Bronchial epithelial cell (primary cell): ENCODE measurements at regions not wholly inside any gene's neighbourhood (a gene's known extent, or its start where the extent isn't known, plus 50 kb on each side); places are given as distances from the start of the nearest gene placed in this dataset.

Source experiments
- DNase-seq: peaks from one replicate; pipeline ENCODE4 v3.0.0-alpha.2; 2010; ENCODE audit warnings: low read depth
- FAIRE-seq: peaks from 2 replicates; lab custom pipeline; 2011; peaks lifted over from hg19 to GRCh38; lab: Jason Lieb, UNC
- H3K27me3 ChIP-seq: 2 replicates; pipeline ENCODE4 v1.5.1; 2011; ENCODE audit warnings: low read length; ENCODE audit not compliant: control insufficient read depth, insufficient read depth
- H3K36me3 ChIP-seq: 2 replicates; pipeline ENCODE4 v1.5.1; 2011; ENCODE audit warnings: low read length; ENCODE audit not compliant: control insufficient read depth, insufficient read depth
- H3K4me3 ChIP-seq: 2 replicates; pipeline ENCODE4 v1.5.1; 2011; ENCODE audit warnings: mild to moderate bottlenecking, low read depth, low read length, control low read depth
- CTCF ChIP-seq: IDR thresholded peaks from 2 replicates; pipeline ENCODE4 v1.5.1; 2011; ENCODE audit warnings: mild to moderate bottlenecking, moderate library complexity, low read length, control low read depth, inconsistent platforms; ENCODE audit not compliant: insufficient read depth, severe bottlenecking

GRCh38 chr5:8865266-8865665 lies 680.6 kb downstream of the SEMA5A start:
- no peak for DNase-seq
- FAIRE-seq: no peak
- H3K36me3 ChIP-seq: no peaks in the 10 kb centered on the region
- TF ChIP-seq CTCF: no peak
- H3K27me3 ChIP-seq: no peaks in the 10 kb centered on the region
- no peak overlapping the region for H3K4me3 ChIP-seq

GRCh38 chr5:8865686-8866374 lies 680.0 kb downstream of the SEMA5A start:
- DNase-seq (no peak), FAIRE-seq (no peak)
- H3K27me3 ChIP-seq: no peaks in the 10 kb centered on the region
- no peak overlapping the region for H3K4me3 ChIP-seq
- H3K36me3 ChIP-seq: no peaks in the 10 kb centered on the region
- TF ChIP-seq CTCF: no peak

- no peaks in the 10 kb centered on the region for H3K27me3 ChIP-seq
- DNase-seq: no peak
- no peak overlapping the region for H3K4me3 ChIP-seq
- FAIRE-seq: no peak
- H3K36me3 ChIP-seq: no peaks in the 10 kb centered on the region
- TF ChIP-seq CTCF: no peak
These were observed 677.6 kb downstream of the SEMA5A start for GRCh38 chr5:8868283-8868682.

GRCh38 chr5:8869932-8870331 lies 675.9 kb downstream of the SEMA5A start:
- Histone ChIP-seq H3K4me3 (no peak overlapping the region), H3K27me3 (no peaks in the 10 kb centered on the region), H3K36me3 (no peaks in the 10 kb centered on the region)
- DNase-seq (no peak), FAIRE-seq (no peak)
- no peak for TF ChIP-seq CTCF

GRCh38 chr5:8870349-8870958 lies 675.4 kb downstream of the SEMA5A start:
- TF ChIP-seq CTCF: no peak
- FAIRE-seq (no peak), DNase-seq (no peak)
- H3K36me3 ChIP-seq: no peaks in the 10 kb centered on the region
- H3K4me3 ChIP-seq: no peak overlapping the region
- no peaks in the 10 kb centered on the region for H3K27me3 ChIP-seq

GRCh38 chr5:8870959-8871355 lies 674.9 kb downstream of the SEMA5A start:
- DNase-seq: no peak
- FAIRE-seq: no peak
- H3K36me3 ChIP-seq: no peaks in the 10 kb centered on the region
- TF ChIP-seq CTCF: no peak
- H3K4me3 ChIP-seq: no peak overlapping the region
- H3K27me3 ChIP-seq: no peaks in the 10 kb centered on the region
